Neural cell (in vitro differentiated cells): ENCODE measurements at regions not wholly inside any gene's neighbourhood (a gene's known extent, or its start where the extent isn't known, plus 50 kb on each side); places are given as distances from the start of the nearest gene placed in this dataset.

Experiments used
- H2AFZ ChIP-seq: fragments of 200-600, 300-800 bp; sonication (generic), shearing (Covaris generic); 2 replicates; pipeline ENCODE4 v1.6.0; 2014; ENCODE audit warnings: low read depth, mild to moderate bottlenecking, antibody characterized with exemption, low read length, moderate library complexity
- H3F3A ChIP-seq: fragments of 200-600 bp; shearing (Covaris generic); 2 replicates; pipeline ENCODE4 v1.6.1; 2016; ENCODE audit warnings: mild to moderate bottlenecking, moderate library complexity, mixed read lengths, antibody characterized with exemption, low read length; ENCODE audit not compliant: insufficient read depth, poor library complexity, severe bottlenecking
- H3K27ac ChIP-seq: fragments of 200-600, 300-800 bp; sonication (generic), shearing (Covaris generic); 2 replicates; pipeline ENCODE4 v1.5.1; 2014; ENCODE audit warnings: mild to moderate bottlenecking, low read length, moderate library complexity
- H3K27me3 ChIP-seq: fragments of 300-800, 200-600 bp; sonication (generic), shearing (Covaris generic); 2 replicates; pipeline ENCODE4 v1.6.0; 2014; ENCODE audit warnings: mild to moderate bottlenecking, low read depth, low read length, moderate library complexity; ENCODE audit not compliant: insufficient read depth
- H3K36me3 ChIP-seq: fragments of 300-800, 200-600 bp; sonication (generic), shearing (Covaris generic); 2 replicates; pipeline ENCODE4 v1.5.1; 2014; ENCODE audit warnings: mild to moderate bottlenecking, antibody characterized with exemption, low read length, moderate library complexity; ENCODE audit not compliant: insufficient read depth
- H3K4me2 ChIP-seq: fragments of 300-800, 200-600 bp; sonication (generic), shearing (Covaris generic); 2 replicates; pipeline ENCODE4 v1.6.0; 2014; ENCODE audit warnings: mild to moderate bottlenecking, low read length
- H3K4me3 ChIP-seq: fragments of 300-800, 200-600 bp; sonication (generic), shearing (Covaris generic); 2 replicates; pipeline ENCODE4 v1.5.1; 2014; ENCODE audit warnings: mild to moderate bottlenecking, low read length, moderate library complexity
- H3K79me2 ChIP-seq: fragments of 200-600 bp; shearing (Covaris generic); replicated peaks from 2 replicates; pipeline ENCODE4 v1.6.0; 2014; ENCODE audit warnings: mild to moderate bottlenecking, low read length, moderate library complexity; ENCODE audit not compliant: insufficient read depth
- H3K9ac ChIP-seq: fragments of 300-800, 200-600 bp; sonication (generic), shearing (Covaris generic); 2 replicates; pipeline ENCODE4 v1.6.1; 2016; ENCODE audit warnings: mild to moderate bottlenecking, low read length, mixed read lengths
- H3K9me2 ChIP-seq: fragments of 200-600 bp; shearing (Covaris generic); 2 replicates; pipeline ENCODE4 v1.6.1; 2016; ENCODE audit warnings: mild to moderate bottlenecking, low read length, mixed read lengths; ENCODE audit not compliant: insufficient read depth
- H3K9me3 ChIP-seq: fragments of 200-600, 300-800 bp; sonication (generic), shearing (Covaris generic); 2 replicates; pipeline ENCODE4 v1.6.1; 2016; ENCODE audit warnings: mild to moderate bottlenecking, mixed run types, low read length, moderate library complexity, mixed read lengths
- H4K20me1 ChIP-seq: fragments of 200-600 bp; shearing (Covaris generic); 2 replicates; pipeline ENCODE4 v1.6.1; 2016; ENCODE audit warnings: mild to moderate bottlenecking, mixed run types; ENCODE audit not compliant: insufficient read depth
- CTCF ChIP-seq: fragments of 450-650 bp; IDR thresholded peaks from 2 replicates; pipeline ENCODE4 v1.5.1; 2014; ENCODE audit warnings: antibody characterized with exemption, mild to moderate bottlenecking, moderate library complexity; ENCODE audit not compliant: poor library complexity, severe bottlenecking
- EP300 ChIP-seq: fragments of 450-650 bp; conservative IDR thresholded peaks from 2 replicates; pipeline ENCODE4 v1.6.1; 2014; ENCODE audit warnings: antibody characterized with exemption, mild to moderate bottlenecking, moderate library complexity; ENCODE audit not compliant: poor library complexity, severe bottlenecking
- EZH2 ChIP-seq: fragments of 200-600, 300-800 bp; shearing (Covaris generic), sonication (generic); IDR thresholded peaks from 2 replicates; pipeline ENCODE4 v1.6.1; 2014; ENCODE audit warnings: antibody characterized with exemption, low read length, borderline replicate concordance, mild to moderate bottlenecking; ENCODE audit not compliant: insufficient read depth, poor library complexity, severe bottlenecking
- MXI1 ChIP-seq: fragments of 450-650 bp; conservative IDR thresholded peaks from 2 replicates; pipeline ENCODE4 v1.6.1; 2014; ENCODE audit warnings: antibody characterized with exemption, mild to moderate bottlenecking; ENCODE audit not compliant: poor library complexity, severe bottlenecking
- POLR2AphosphoS5 ChIP-seq: IDR thresholded peaks from 2 replicates; pipeline ENCODE4 v1.6.1; 2012
- RAD21 ChIP-seq: fragments of 450-650 bp; conservative IDR thresholded peaks from 2 replicates; pipeline ENCODE4 v1.6.1; 2014; ENCODE audit warnings: antibody characterized with exemption, mild to moderate bottlenecking, moderate library complexity
- SMC3 ChIP-seq: fragments of 450-650 bp; conservative IDR thresholded peaks from 2 replicates; pipeline ENCODE4 v1.6.1; 2014; ENCODE audit warnings: antibody characterized with exemption, mild to moderate bottlenecking, moderate library complexity; ENCODE audit not compliant: poor library complexity
- TAF1 ChIP-seq: IDR thresholded peaks from 2 replicates; pipeline ENCODE4 v1.6.1; 2012; ENCODE audit warnings: low read depth
- TF ChIP-seq, protein P1 (sequence below): IDR thresholded peaks from 2 replicates; pipeline ENCODE4 v1.6.1; 2012; ENCODE audit warnings: borderline replicate concordance

DNA sequence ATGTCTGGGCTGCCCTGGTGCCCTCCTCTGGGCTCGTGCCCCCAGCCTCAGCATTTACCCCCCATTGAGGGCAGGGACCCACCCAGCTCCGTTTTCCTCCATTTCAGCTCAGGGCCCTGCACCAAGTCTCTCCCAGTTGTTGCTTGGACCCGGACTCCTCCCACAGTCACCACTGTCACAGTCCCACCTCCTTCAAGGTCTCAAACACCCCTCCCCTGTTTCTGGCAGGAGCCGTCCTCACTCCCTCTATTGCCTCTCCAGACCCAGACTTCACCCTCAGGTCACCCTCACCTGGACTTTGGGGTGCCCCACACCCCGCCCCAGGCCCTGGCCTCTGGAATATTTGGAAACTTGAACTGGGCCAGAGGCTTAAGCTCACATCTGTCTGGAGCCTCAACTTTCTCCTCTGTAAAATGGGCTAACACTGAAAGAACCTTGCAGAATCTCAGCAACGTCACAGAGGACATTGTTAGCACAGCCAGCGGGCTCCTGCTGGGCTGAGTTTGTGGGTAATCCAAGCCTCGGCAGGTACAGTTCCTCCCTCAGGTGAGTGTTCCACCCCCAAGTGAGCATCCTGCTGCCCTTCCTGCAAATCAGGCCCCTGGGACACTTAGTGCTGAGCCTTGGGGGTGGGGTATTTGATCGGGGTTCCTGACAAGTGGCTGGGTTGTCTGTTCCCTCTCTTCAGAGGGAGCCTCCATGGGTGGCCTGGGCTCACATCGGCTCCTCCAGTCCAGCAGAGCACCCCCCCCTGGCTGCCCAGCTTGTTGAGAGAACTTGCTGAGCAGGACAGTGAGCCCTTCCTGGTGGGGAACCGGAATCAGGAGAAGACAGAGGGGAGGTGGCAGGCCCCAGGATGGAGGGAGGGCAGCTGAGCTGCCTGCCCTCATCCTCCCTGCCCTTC lies 130.1 kb downstream of the C9orf50 start:
- Histone ChIP-seq H3K9me3 (no peaks in the 10 kb centered on the region), H3K4me3 (peak overlapping the region; percentile 58), H2AFZ (no peak overlapping the region), H3K36me3 (no peaks in the 10 kb centered on the region), H4K20me1 (no peaks in the 10 kb centered on the region), H3K79me2 (no peaks in the 10 kb centered on the region), H3K27ac (peak overlapping the region; percentile 37), H3F3A (no peaks in the 10 kb centered on the region), H3K9ac (peak overlapping the region; percentile 43), H3K9me2 (no peaks in the 10 kb centered on the region), H3K4me2 (no peak overlapping the region), H3K27me3 (no peaks in the 10 kb centered on the region)
- TF ChIP-seq EP300 (no peak), POLR2AphosphoS5 (no peak), MXI1 (no peak), CTCF (no peak), EZH2 (no peak), TAF1 (no peak), RAD21 (no peak), SMC3 (no peak)
- TF ChIP-seq, protein P1, sequence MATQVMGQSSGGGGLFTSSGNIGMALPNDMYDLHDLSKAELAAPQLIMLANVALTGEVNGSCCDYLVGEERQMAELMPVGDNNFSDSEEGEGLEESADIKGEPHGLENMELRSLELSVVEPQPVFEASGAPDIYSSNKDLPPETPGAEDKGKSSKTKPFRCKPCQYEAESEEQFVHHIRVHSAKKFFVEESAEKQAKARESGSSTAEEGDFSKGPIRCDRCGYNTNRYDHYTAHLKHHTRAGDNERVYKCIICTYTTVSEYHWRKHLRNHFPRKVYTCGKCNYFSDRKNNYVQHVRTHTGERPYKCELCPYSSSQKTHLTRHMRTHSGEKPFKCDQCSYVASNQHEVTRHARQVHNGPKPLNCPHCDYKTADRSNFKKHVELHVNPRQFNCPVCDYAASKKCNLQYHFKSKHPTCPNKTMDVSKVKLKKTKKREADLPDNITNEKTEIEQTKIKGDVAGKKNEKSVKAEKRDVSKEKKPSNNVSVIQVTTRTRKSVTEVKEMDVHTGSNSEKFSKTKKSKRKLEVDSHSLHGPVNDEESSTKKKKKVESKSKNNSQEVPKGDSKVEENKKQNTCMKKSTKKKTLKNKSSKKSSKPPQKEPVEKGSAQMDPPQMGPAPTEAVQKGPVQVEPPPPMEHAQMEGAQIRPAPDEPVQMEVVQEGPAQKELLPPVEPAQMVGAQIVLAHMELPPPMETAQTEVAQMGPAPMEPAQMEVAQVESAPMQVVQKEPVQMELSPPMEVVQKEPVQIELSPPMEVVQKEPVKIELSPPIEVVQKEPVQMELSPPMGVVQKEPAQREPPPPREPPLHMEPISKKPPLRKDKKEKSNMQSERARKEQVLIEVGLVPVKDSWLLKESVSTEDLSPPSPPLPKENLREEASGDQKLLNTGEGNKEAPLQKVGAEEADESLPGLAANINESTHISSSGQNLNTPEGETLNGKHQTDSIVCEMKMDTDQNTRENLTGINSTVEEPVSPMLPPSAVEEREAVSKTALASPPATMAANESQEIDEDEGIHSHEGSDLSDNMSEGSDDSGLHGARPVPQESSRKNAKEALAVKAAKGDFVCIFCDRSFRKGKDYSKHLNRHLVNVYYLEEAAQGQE = no peak

DNA sequence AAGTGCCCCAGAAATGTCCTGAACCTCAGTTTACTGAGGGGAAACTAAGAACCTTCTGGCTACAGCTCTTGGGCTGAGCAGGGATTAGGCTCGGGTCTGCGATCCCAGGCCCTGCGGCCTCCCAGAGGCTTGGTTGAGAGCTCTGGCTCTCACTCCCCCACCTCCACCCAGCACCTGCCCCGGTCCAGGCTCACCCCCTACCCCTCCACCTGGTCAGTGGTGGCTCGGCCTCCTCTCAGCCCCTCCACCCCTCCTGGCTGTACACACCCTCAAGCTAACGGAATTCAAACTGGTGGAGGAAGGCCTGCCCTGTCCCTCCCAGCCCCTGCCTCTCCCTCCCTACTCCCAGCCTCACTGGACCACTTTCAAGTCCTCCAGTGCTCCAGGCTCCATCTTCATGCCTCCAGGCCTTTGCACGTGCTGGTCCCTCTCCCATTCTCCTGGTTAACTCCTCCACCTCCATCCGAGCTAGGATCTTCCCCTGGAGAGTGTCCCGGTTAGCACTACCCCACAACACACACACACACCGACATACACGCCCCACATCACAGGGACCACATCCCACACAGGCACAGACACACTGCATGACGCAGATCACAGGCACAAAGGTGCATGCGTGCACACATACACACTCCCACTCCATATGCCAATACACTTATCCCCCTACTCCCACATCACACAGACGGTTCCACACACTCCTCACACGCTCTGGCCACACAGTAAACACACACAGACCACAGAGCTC lies 130.9 kb downstream of the C9orf50 start:
- no peaks in the 10 kb centered on the region for H3K79me2 ChIP-seq
- H3K9me3 ChIP-seq = no peaks in the 10 kb centered on the region
- H2AFZ ChIP-seq = no peak overlapping the region
- peak overlapping the region; percentile 37 for H3K27ac ChIP-seq
- no peaks in the 10 kb centered on the region for H3F3A ChIP-seq
- no peaks in the 10 kb centered on the region for H3K36me3 ChIP-seq
- no peaks in the 10 kb centered on the region for H3K27me3 ChIP-seq
- peak overlapping the region; percentile 58 for H3K4me3 ChIP-seq
- no peaks in the 10 kb centered on the region for H3K9me2 ChIP-seq
- peak overlapping the region; percentile 43 for H3K9ac ChIP-seq
- H3K4me2 ChIP-seq = no peak overlapping the region
- no peaks in the 10 kb centered on the region for H4K20me1 ChIP-seq
- no peak for TF ChIP-seq MXI1
- TF ChIP-seq RAD21 = no peak
- no peak for TF ChIP-seq CTCF
- no peak for TF ChIP-seq SMC3
- TF ChIP-seq, protein P1 = no peak
- no peak for TF ChIP-seq EZH2
- no peak for TF ChIP-seq TAF1
- no peak for TF ChIP-seq POLR2AphosphoS5
- TF ChIP-seq EP300 = no peak
